Astrocyte of the spinal cord (primary cell): ENCODE measurements at regions not wholly inside any gene's neighbourhood (a gene's known extent, or its start where the extent isn't known, plus 50 kb on each side); places are given as distances from the start of the nearest gene placed in this dataset.

Source experiments
- DNase-seq: peaks from one replicate; pipeline ENCODE4 v3.0.0; 2011; ENCODE audit warnings: low read depth, low spot score
- H3K4me3 ChIP-seq: 2 replicates; pipeline ENCODE4 v1.5.1; 2011; ENCODE audit warnings: low read depth, mild to moderate bottlenecking, low read length, moderate library complexity
- CTCF ChIP-seq: IDR thresholded peaks from 2 replicates; pipeline ENCODE4 v1.5.1; 2012; ENCODE audit warnings: low read depth, mild to moderate bottlenecking, low read length, inconsistent platforms
- in situ Hi-C: cut with HindIII; loops from 2 replicates; pipeline ENCODE4 v1.10.0; 2017; ENCODE audit warnings: low sequenced_read_pairs

- in situ Hi-C loops: no loop called here
- TF ChIP-seq CTCF: no peak
- H3K4me3 ChIP-seq: no peak overlapping the region
- no peak for DNase-seq
These were observed 577.1 kb downstream of the PSAT1 start for GRCh38 chr9:78874061-78874460.

GRCh38 chr9:78879324-78880100 lies 582.6 kb downstream of the PSAT1 start:
- in situ Hi-C loops: no loop called here
- DNase-seq: no peak
- no peak overlapping the region for H3K4me3 ChIP-seq
- TF ChIP-seq CTCF: no peak

GRCh38 chr9:78881295-78881694 lies 584.4 kb downstream of the PSAT1 start:
- no peak overlapping the region for H3K4me3 ChIP-seq
- DNase-seq: no peak
- no peak for TF ChIP-seq CTCF
- in situ Hi-C loops: no loop called here

GRCh38 chr9:78882481-78882880 lies 585.6 kb downstream of the PSAT1 start:
- no peak for DNase-seq
- TF ChIP-seq CTCF: no peak
- no peak overlapping the region for H3K4me3 ChIP-seq
- in situ Hi-C loops: no loop called here

GRCh38 chr9:78884611-78885150 lies 587.8 kb downstream of the PSAT1 start:
- in situ Hi-C loops: no loop called here
- TF ChIP-seq CTCF: no peak

GRCh38 chr9:78892182-78892581 lies 595.3 kb downstream of the PSAT1 start:
- no peak for TF ChIP-seq CTCF
- in situ Hi-C loops: no loop called here
- H3K4me3 ChIP-seq: no peak overlapping the region
- no peak for DNase-seq

More at GRCh38 chr9:78884611-78885150, 587.8 kb downstream of the PSAT1 start:
- no peak overlapping the region for H3K4me3 ChIP-seq
- no peak for DNase-seq
